ENCODE measurements at regions not wholly inside any gene's neighbourhood (a gene's known extent, or its start where the extent isn't known, plus 50 kb on each side); places are given as distances from the start of the nearest gene placed in this dataset.

- Histone ChIP-seq H3K4me1 (no peaks in the 10 kb centered on the region), H3K27me3 (no peaks in the 10 kb centered on the region), H3K36me3 (no peaks in the 10 kb centered on the region), H3K27ac (no peak overlapping the region), H3K9me3 (no peaks in the 10 kb centered on the region), H3K4me3 (no peak overlapping the region)
- ATAC-seq, result no peak
- no peak for DNase-seq
- TF ChIP-seq POLR2A (IDR thresholded peaks at IDR 0.05), result no peak
- no peak for TF ChIP-seq CTCF (IDR thresholded peaks at IDR 0.05 in 4 of 5, conservative IDR thresholded peaks at IDR 0.05 in 1 of 5)
- in situ Hi-C loops (cut with MboI; ENCODE audit: low sequenced_read_pairs in 4 of 4), result no loop called here
- intact Hi-C loops (cut with DNase I; ENCODE audit: low total_unique reads), result no loop called here
Observed at GRCh38 chr4:181761156-181761555, 482.0 kb upstream of the TENM3 start.

- no peak for DNase-seq
- Histone ChIP-seq H3K4me1 (no peaks in the 10 kb centered on the region), H3K4me3 (no peak overlapping the region), H3K27ac (no peak overlapping the region), H3K27me3 (no peaks in the 10 kb centered on the region), H3K9me3 (no peaks in the 10 kb centered on the region), H3K36me3 (no peaks in the 10 kb centered on the region)
- in situ Hi-C loops (cut with MboI; ENCODE audit: low sequenced_read_pairs in 4 of 4), result no loop called here
- intact Hi-C loops (cut with DNase I; ENCODE audit: low total_unique reads), result no loop called here
- no peak for TF ChIP-seq POLR2A (IDR thresholded peaks at IDR 0.05)
- TF ChIP-seq CTCF (IDR thresholded peaks at IDR 0.05 in 4 of 5, conservative IDR thresholded peaks at IDR 0.05 in 1 of 5), result no peak
- ATAC-seq, result no peak
Observed at GRCh38 chr4:181766061-181766548, 477.1 kb upstream of the TENM3 start.

GRCh38 chr4:181770971-181771370 lies 472.2 kb upstream of the TENM3 start:
- H3K9me3 ChIP-seq, result no peaks in the 10 kb centered on the region
- TF ChIP-seq CTCF (IDR thresholded peaks at IDR 0.05 in 4 of 5, conservative IDR thresholded peaks at IDR 0.05 in 1 of 5) (no peak), POLR2A (IDR thresholded peaks at IDR 0.05) (no peak)
- in situ Hi-C loops (cut with MboI; ENCODE audit: low sequenced_read_pairs in 4 of 4), result no loop called here

GRCh38 chr4:181775298-181775697 lies 467.9 kb upstream of the TENM3 start:
- H3K27ac ChIP-seq, result no peak overlapping the region
- ATAC-seq (no peak), DNase-seq (no peak)
- H3K36me3 ChIP-seq, result no peaks in the 10 kb centered on the region
- H3K27me3 ChIP-seq, result no peaks in the 10 kb centered on the region
- in situ Hi-C loops (cut with MboI; ENCODE audit: low sequenced_read_pairs in 4 of 4), result no loop called here
- H3K4me3 ChIP-seq, result no peak overlapping the region
- no peaks in the 10 kb centered on the region for H3K4me1 ChIP-seq
- H3K9me3 ChIP-seq, result no peaks in the 10 kb centered on the region
- TF ChIP-seq POLR2A (IDR thresholded peaks at IDR 0.05) (no peak), CTCF (IDR thresholded peaks at IDR 0.05 in 4 of 5, conservative IDR thresholded peaks at IDR 0.05 in 1 of 5) (no peak)
- intact Hi-C loops (cut with DNase I; ENCODE audit: low total_unique reads), result no loop called here

More at GRCh38 chr4:181770971-181771370, 472.2 kb upstream of the TENM3 start:
- DNase-seq (no peak), ATAC-seq (no peak)
- intact Hi-C loops (cut with DNase I; ENCODE audit: low total_unique reads), result no loop called here
- Histone ChIP-seq H3K4me3 (no peak overlapping the region), H3K36me3 (no peaks in the 10 kb centered on the region), H3K27me3 (no peaks in the 10 kb centered on the region), H3K27ac (no peak overlapping the region), H3K4me1 (no peaks in the 10 kb centered on the region)

All from gastrocnemius medialis (tissue), 4 donors.